NCI-H1105 (cell line): ENCODE measurements at regions not wholly inside any gene's neighbourhood (a gene's known extent, or its start where the extent isn't known, plus 50 kb on each side); places are given as distances from the start of the nearest gene placed in this dataset.

ENCODE experiments used
- DNase-seq: peaks from one replicate; lab custom pipeline; 2025; lab: John Stamatoyannopoulos, UW

- no peak for DNase-seq
Observed at GRCh38 chr12:107225635-107226034, 132.3 kb upstream of the CRY1 start.

DNA sequence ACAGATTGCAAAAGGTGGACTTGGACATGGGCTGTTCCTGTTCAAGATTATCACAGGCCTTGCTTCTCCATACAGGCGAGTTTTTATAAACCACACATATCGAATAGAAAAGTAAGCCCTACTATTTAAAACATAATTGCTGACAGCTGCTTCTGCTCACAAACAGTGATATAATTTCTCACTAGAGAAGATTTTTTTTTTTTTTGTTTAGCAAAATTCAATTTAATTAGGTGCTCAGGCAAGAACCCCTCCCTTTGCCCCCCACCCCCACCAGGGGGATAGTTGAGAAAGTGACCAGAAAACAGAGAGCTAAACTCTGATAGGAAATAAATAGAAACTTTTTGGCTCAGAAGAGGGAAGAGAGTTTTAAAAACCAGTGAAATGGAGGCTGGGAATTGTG, 132.8 kb upstream of the CRY1 start:
- DNase-seq: no peak

- no peak for DNase-seq
Observed at GRCh38 chr12:107228076-107228475, 134.7 kb upstream of the CRY1 start.

GRCh38 chr12:107229827-107230226, 136.5 kb upstream of the CRY1 start:
- no peak for DNase-seq

GRCh38 chr12:107231303-107231702, 138.0 kb upstream of the CRY1 start:
- no peak for DNase-seq

DNA sequence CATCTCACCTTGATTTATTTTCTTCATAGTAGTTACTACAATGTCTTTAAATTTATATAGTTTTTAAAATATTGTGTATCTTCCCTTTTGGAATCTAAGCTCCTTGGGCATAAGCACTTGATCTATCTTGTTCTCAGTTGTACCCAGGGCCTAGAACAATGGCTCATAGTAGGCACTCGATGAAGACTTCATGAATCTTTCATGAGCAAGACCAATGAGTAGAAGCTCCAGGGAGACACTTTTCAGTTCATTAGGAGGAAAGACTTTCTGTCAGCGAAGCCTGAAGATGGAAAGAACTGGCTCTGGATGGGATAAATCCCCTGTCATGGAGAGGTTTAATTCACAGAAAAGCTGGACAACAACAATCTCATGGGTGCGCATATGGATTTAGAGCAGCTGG, 140.2 kb upstream of the CRY1 start:
- DNase-seq: no peak

- DNase-seq: no peak
Observed at GRCh38 chr12:107235600-107235999, 142.3 kb upstream of the CRY1 start.

DNA sequence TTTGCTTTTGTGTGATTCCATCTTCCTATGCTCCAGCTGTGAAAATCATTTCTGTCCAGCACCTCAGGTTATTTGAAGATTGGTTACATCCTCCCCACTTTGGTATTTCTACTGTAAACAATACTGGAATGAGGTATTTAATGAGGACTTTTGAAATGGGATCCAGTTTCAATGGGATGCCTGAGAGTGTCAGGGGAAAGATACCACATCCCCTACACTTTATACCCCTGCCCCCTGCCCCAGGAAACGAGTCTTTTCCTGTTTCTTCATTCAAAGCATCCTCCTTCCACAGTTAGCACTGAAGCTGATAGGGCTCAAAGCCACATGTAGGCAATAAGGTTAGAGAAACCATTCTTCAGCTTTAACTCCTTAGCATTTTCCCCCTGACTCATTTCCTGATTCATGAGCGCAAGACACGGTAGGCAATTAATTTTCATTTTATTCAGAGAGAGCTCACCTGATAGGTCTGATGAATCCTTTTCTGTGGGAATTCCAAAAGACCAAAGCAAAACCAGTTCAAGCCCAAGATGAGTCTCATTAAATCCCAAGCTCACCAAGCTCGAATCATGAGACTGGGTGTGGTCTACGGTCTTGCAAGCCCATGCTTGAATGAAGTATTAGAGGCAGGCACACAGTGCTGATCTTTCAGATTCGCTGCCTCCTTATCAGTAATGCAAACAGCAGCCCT, 143.6 kb upstream of the CRY1 start:
- no peak for DNase-seq

DNA sequence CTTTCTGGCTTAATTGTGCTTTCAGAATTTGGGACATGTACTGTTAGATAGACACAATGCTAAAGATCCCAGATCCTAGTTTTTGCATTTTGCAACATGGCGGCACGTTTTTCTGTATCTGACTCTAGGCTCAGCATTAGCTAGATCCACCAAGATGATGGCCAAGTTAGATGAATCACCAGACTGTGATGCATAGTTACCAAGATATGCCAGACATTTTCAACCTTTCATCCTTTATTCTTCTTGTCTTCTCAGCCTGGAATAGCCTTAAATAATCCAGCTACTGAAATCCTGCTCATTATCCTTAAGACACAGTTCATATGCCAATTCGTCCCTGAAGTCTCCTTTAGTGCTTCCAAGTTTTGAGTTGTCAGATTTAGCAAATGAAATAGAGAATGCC, 144.9 kb upstream of the CRY1 start:
- no peak for DNase-seq

- DNase-seq: peak; percentile 23
Observed at GRCh38 chr12:107241411-107241810, 148.1 kb upstream of the CRY1 start.

- DNase-seq: no peak
Observed at GRCh38 chr12:107242189-107242588, 148.8 kb upstream of the CRY1 start.

DNA sequence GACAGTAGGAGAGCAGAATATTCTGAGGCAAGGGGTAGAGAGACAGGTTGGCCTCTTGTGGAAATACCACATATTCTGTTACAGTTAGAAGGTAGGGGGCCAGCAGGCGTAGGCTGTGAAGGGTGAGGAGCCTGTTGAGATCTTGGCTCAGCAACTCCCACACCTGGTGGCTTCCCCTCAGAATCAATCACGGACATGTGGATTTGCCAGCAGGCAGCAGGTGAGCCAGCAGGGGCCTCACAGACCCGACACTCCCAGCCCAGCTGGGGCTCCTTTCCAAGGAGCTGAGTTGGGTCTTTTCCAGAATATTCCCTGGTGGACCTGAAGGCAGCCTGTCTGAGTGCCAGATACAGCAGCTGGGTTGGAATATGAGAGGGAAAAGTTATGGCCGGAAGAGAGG, 150.0 kb upstream of the CRY1 start:
- no peak for DNase-seq

- no peak for DNase-seq
Observed at GRCh38 chr12:107244584-107244983, 151.2 kb upstream of the CRY1 start.

DNA sequence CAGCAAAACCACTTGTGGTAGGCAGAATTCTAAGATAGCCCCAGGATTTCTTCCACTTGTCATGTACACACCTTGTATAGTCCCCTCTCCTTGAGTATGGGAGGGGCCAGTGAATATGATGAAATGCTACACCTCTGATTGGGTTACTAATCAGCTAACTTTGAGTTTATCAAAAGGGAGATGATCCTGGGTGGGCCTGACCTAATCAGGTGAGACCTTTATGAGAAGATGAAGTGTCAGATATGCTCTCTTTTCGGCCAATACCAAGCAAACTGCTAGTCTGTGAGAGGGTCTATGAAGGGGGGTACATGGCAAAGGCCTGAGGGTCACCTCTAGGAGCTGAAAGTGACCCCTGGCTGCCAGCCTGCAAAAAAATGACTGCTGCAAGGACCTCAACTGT, 154.3 kb upstream of the CRY1 start:
- no peak for DNase-seq

- no peak for DNase-seq
Observed at GRCh38 chr12:107248187-107248586, 154.8 kb upstream of the CRY1 start.

DNA sequence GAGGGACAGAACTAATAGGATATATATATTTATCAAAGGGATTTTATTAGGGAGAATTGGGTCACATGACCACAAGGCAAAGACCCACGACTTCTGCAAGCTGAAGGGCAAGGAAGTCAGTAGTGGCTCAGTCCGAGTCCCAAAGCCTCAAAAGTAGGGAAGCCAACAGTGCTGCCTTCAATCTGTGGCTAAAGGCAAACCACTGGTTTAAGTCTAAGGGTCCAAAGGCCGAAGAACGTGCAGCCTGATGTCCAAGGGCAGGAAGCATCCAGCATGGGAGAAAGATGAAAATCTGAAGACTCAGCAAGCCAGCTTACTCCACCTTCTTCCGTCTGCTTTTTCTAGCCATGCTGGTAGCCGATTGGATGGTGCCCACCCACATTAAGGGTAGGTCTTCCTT, 157.9 kb upstream of the CRY1 start:
- no peak for DNase-seq

GRCh38 chr12:107253361-107253760, 160.0 kb upstream of the CRY1 start:
- no peak for DNase-seq

GRCh38 chr12:107254258-107254856, 161.0 kb upstream of the CRY1 start:
- no peak for DNase-seq

DNA sequence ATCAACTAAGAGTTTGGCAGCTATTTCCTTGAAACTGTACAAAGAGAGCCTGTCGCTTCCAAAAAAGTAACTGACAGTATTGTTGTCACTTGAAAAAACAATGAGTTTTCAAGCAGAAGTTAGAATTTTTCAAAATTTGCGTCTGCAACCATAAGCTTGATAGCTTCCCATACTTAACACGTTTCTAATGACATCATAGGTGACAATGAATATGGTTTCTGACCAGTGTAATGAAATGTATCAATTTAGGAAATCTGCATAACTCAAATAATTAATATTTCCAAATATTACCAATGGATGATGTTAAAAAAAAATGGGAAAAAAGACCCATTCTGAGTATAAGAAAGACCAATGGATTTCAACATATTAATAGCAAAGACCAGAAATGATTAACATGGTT, 165.4 kb upstream of the CRY1 start:
- DNase-seq: no peak

GRCh38 chr12:107263980-107264379, 170.6 kb upstream of the CRY1 start:
- DNase-seq: no peak

DNA sequence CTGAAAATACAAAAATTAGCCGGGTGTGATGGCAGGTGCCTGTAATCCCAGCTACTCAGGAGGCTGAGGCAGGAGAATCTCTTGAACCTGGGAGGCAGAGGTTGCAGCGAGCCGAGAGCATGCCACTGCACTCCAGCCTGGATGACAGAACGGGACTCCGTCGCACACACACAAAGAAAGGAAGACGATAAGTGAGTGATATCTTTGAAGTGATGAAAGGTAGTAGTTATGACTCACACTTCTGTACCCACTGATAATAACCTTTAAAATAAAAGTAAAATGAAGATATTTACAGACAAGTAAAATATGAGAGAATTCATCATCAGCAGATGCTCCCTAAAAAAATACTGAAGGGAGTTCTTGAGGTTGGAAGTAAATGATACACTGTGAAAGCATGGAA, 171.3 kb upstream of the CRY1 start:
- no peak for DNase-seq

- no peak for DNase-seq
Observed at GRCh38 chr12:107267604-107268003, 174.3 kb upstream of the CRY1 start.

DNA sequence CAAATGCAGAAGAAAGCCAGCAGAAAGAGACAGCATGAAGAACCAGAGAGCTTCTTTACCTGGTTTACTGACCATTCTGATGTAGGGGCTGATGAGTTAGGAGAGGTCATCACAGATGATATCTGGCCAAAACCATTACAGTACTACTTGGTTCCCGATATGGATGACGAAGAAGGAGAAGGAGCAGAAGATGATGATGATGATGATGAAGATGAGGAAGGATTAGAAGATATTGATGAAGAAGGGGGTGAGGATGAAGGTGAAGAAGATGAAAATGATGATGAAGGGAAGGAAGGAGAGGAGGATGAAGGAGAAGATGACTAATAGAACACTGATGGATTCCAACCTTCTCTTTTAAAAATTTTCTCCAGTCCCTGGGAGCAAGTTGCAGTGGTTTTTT, 178.2 kb upstream of the CRY1 start:
- DNase-seq: no peak

DNA sequence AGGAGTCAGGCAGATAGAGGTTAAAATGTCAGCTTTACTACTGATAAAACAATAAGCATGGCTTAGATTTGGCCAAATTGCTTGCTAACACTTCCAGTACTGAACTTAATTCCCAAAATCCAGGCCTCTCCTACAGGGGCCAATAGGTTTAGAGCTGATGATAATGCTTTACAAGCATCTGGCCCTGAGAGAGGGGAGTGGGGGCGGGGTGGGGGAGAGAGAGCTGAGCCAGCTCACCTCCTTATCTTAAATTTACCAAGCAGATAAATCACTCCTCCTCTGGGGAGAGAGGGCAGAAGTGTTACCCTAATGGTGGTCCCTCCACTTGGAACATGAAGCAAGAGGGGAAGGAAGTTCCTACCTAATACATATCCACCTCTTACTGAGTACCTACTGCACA, 182.2 kb upstream of the CRY1 start:
- DNase-seq: no peak
